ENCODE measurements at regions not wholly inside any gene's neighbourhood (a gene's known extent, or its start where the extent isn't known, plus 50 kb on each side); places are given as distances from the start of the nearest gene placed in this dataset.

DNA sequence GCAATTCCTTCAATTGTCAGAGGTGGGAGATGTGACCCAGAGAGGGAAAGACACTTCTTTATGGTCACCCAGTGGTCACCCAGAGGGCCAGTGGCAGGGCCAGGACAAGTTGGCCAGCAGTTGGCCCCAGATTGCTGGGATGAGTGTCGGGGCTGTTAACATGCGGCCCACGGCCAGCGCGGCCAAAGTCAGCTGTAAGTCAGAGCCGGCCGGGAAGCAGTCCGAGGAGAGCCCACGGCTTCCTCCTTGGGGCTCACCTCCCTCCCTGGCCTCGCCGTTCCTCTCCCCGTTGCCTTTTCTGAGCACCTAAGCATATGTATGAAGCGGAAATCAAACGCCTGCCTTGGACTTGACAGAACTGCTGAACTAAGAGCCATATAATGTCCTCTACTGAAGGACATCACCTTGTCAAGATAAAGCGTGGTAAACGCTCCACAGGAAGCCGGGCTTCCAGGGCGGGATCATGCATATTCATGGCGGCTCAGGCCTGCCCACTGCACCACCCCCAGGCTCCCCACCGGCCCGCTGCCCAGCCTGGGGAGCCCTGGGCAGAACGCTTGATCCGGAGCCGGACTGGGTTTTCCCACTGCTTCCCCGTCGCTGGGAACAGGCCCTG, 245.4 kb upstream of the POU3F1 start (continued):
- TF ChIP-seq MECOM (CRISPR knock-in tag; IDR thresholded peaks at IDR 0.05) = no peak
- no peak for TF ChIP-seq CSDE1 (IDR thresholded peaks at IDR 0.05)
- TF ChIP-seq, protein P1, sequence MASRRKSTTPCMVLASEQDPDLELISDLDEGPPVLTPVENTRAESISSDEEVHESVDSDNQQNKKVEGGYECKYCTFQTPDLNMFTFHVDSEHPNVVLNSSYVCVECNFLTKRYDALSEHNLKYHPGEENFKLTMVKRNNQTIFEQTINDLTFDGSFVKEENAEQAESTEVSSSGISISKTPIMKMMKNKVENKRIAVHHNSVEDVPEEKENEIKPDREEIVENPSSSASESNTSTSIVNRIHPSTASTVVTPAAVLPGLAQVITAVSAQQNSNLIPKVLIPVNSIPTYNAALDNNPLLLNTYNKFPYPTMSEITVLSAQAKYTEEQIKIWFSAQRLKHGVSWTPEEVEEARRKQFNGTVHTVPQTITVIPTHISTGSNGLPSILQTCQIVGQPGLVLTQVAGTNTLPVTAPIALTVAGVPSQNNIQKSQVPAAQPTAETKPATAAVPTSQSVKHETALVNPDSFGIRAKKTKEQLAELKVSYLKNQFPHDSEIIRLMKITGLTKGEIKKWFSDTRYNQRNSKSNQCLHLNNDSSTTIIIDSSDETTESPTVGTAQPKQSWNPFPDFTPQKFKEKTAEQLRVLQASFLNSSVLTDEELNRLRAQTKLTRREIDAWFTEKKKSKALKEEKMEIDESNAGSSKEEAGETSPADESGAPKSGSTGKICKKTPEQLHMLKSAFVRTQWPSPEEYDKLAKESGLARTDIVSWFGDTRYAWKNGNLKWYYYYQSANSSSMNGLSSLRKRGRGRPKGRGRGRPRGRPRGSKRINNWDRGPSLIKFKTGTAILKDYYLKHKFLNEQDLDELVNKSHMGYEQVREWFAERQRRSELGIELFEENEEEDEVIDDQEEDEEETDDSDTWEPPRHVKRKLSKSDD (conservative IDR thresholded peaks at IDR 0.05; ENCODE audit: low read length) = no peak
- peak; percentile 20; the same call in 1 of the 2 replicates for TF ChIP-seq CREM (IDR thresholded peaks at IDR 0.05; ENCODE audit: low read depth)
- TF ChIP-seq, protein P2, sequence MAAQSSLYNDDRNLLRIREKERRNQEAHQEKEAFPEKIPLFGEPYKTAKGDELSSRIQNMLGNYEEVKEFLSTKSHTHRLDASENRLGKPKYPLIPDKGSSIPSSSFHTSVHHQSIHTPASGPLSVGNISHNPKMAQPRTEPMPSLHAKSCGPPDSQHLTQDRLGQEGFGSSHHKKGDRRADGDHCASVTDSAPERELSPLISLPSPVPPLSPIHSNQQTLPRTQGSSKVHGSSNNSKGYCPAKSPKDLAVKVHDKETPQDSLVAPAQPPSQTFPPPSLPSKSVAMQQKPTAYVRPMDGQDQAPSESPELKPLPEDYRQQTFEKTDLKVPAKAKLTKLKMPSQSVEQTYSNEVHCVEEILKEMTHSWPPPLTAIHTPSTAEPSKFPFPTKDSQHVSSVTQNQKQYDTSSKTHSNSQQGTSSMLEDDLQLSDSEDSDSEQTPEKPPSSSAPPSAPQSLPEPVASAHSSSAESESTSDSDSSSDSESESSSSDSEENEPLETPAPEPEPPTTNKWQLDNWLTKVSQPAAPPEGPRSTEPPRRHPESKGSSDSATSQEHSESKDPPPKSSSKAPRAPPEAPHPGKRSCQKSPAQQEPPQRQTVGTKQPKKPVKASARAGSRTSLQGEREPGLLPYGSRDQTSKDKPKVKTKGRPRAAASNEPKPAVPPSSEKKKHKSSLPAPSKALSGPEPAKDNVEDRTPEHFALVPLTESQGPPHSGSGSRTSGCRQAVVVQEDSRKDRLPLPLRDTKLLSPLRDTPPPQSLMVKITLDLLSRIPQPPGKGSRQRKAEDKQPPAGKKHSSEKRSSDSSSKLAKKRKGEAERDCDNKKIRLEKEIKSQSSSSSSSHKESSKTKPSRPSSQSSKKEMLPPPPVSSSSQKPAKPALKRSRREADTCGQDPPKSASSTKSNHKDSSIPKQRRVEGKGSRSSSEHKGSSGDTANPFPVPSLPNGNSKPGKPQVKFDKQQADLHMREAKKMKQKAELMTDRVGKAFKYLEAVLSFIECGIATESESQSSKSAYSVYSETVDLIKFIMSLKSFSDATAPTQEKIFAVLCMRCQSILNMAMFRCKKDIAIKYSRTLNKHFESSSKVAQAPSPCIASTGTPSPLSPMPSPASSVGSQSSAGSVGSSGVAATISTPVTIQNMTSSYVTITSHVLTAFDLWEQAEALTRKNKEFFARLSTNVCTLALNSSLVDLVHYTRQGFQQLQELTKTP (IDR thresholded peaks at IDR 0.05; ENCODE audit: low read depth in 1 of 2, partially characterized antibody in 2 of 2) = no peak
- no peak for TF ChIP-seq BRD9 (IDR thresholded peaks at IDR 0.05; ENCODE audit: low read depth, partially characterized antibody)
- peak; percentile 59; the same call in 1 of the 2 replicates for TF ChIP-seq ATF7 (IDR thresholded peaks at IDR 0.05)
- TF ChIP-seq ESRRA (IDR thresholded peaks at IDR 0.05; ENCODE audit: borderline replicate concordance, low read depth) = peak; percentile 98
- no peak for TF ChIP-seq RAD51 (IDR thresholded peaks at IDR 0.05; ENCODE audit: borderline replicate concordance, low read depth)
- TF ChIP-seq KAT7 (CRISPR knock-in tag; IDR thresholded peaks at IDR 0.05; ENCODE audit: borderline replicate concordance) = no peak
- TF ChIP-seq TOE1 (IDR thresholded peaks at IDR 0.05; ENCODE audit: borderline replicate concordance) = peak; percentile 49; the same call in 1 of the 2 replicates
- TF ChIP-seq TOE1 (CRISPR knock-in tag; IDR thresholded peaks at IDR 0.05; ENCODE audit: borderline replicate concordance, low read depth) = no peak
- TF ChIP-seq LCOR (CRISPR knock-in tag; IDR thresholded peaks at IDR 0.05) = no peak
- no peak for TF ChIP-seq MCM5 (IDR thresholded peaks at IDR 0.05; ENCODE audit: low read depth)
- TF ChIP-seq JUN (IDR thresholded peaks at IDR 0.05; ENCODE audit: borderline replicate concordance, low read depth, low read length) = no peak
- no peak for TF ChIP-seq JUN (CRISPR knock-in tag; IDR thresholded peaks at IDR 0.05; ENCODE audit: borderline replicate concordance)
- TF ChIP-seq STAG1 (CRISPR knock-in tag; IDR thresholded peaks at IDR 0.05; ENCODE audit: borderline replicate concordance) = no peak
- TF ChIP-seq ZNF124 (CRISPR knock-in tag; IDR thresholded peaks at IDR 0.05) = no peak
- no peak for TF ChIP-seq GMEB1 (CRISPR knock-in tag; IDR thresholded peaks at IDR 0.05)
- no peak for TF ChIP-seq CBFA2T3 (IDR thresholded peaks at IDR 0.05)
- TF ChIP-seq L3MBTL2 (IDR thresholded peaks at IDR 0.05) = peak; percentile 90

Data from K562 (cell line).